ENCODE measurements at regions not wholly inside any gene's neighbourhood (a gene's known extent, or its start where the extent isn't known, plus 50 kb on each side); places are given as distances from the start of the nearest gene placed in this dataset.

DNA sequence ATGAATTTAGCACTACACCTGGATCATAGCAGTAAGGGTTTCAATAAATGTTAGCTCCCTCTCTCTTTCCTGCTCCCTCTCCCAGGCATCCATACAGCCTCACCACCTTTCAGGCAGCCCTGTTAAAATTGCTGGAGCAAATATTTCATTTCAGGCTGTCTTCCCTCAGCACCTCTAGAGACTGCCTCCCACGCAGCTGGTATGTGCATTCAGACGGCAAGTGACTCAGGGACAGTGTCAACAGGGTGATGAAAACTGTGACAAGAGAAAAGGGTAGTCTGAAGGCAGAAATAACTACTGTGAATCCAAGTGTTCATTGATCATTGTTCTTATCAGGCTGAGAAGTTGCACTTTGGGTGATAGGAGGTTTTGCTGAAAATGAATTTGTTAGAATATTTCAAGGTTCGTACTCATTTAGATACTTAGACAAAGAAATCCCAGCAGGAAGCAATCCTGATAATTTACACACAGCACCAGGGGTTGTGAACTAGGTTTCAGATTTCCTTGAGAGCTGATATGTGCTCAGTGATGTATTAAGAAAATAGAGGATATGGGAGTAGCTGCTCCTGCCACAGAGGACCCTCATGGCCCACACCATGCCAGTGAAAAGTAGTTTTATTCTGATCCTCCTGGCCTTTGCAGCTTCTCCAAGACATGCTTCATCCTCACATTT, 424.2 kb downstream of the FGF13 start:
- Histone ChIP-seq H3K4me1 (ENCODE audit: control insufficient read depth in 1 of 2, insufficient read depth in 2 of 2, low read length in 2 of 2) (no peaks in the 10 kb centered on the region), H3K9me2 (ENCODE audit: insufficient read depth) (no peaks in the 10 kb centered on the region), H3K4me2 (ENCODE audit: low read length) (no peak overlapping the region), H2AFZ (ENCODE audit: low read depth, low read length, poor library complexity, severe bottlenecking) (no peak overlapping the region), H3K27me3 (ENCODE audit: insufficient read depth, low read length) (no peaks in the 10 kb centered on the region), H4K20me1 (ENCODE audit: insufficient read depth) (no peaks in the 10 kb centered on the region), H3K36me3 (ENCODE audit: control insufficient read depth in 1 of 2, insufficient read depth in 2 of 2, low read length in 2 of 2) (no peaks in the 10 kb centered on the region), H3K27ac (ENCODE audit: low read depth, low read length) (no peak overlapping the region), H3K9me3 (ENCODE audit: control insufficient read depth in 1 of 2, insufficient read depth in 1 of 2, low read depth in 1 of 2, low read length in 2 of 2) (no peaks in the 10 kb centered on the region), H3K9ac (ENCODE audit: low read length) (no peak overlapping the region), H3K79me2 (ENCODE audit: insufficient read depth, low read length) (no peaks in the 10 kb centered on the region), H3K4me3 (replicated peaks in 1 of 2; ENCODE audit: low read depth in 1 of 2, low read length in 2 of 2) (no peak overlapping the region)
- CTCF ChIA-PET = no interaction called here
- no TSS peak for BruUV-seq (replicated peaks)
- RAD21 ChIA-PET (ENCODE audit: low non-redundant PET in 1 of 2, low total read pairs in 2 of 2, uncharacterized antibody in 2 of 2, unreplicated experiment in 2 of 2) = no interaction called here
- ATAC-seq (no peak), DNase-seq (ENCODE audit: low read depth, low spot score) (no peak)
- POLR2A ChIA-PET = no interaction called here
- intact Hi-C loops (cut with micrococcal nuclease) = no loop called here
- no peak for TF ChIP-seq CEBPB (IDR thresholded peaks at IDR 0.05; ENCODE audit: low read depth)
- no peak for TF ChIP-seq EGR1 (IDR thresholded peaks at IDR 0.05; ENCODE audit: low read depth)
- TF ChIP-seq SIN3A (IDR thresholded peaks at IDR 0.05; ENCODE audit: low read depth) = no peak
- TF ChIP-seq ELF1 (IDR thresholded peaks at IDR 0.05; ENCODE audit: borderline replicate concordance, low read depth) = no peak
- no peak for TF ChIP-seq SP1 (IDR thresholded peaks at IDR 0.05; ENCODE audit: low read depth)
- TF ChIP-seq, protein P1, sequence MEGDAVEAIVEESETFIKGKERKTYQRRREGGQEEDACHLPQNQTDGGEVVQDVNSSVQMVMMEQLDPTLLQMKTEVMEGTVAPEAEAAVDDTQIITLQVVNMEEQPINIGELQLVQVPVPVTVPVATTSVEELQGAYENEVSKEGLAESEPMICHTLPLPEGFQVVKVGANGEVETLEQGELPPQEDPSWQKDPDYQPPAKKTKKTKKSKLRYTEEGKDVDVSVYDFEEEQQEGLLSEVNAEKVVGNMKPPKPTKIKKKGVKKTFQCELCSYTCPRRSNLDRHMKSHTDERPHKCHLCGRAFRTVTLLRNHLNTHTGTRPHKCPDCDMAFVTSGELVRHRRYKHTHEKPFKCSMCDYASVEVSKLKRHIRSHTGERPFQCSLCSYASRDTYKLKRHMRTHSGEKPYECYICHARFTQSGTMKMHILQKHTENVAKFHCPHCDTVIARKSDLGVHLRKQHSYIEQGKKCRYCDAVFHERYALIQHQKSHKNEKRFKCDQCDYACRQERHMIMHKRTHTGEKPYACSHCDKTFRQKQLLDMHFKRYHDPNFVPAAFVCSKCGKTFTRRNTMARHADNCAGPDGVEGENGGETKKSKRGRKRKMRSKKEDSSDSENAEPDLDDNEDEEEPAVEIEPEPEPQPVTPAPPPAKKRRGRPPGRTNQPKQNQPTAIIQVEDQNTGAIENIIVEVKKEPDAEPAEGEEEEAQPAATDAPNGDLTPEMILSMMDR (IDR thresholded peaks at IDR 0.05 in 2 of 3, conservative IDR thresholded peaks at IDR 0.05 in 1 of 3; ENCODE audit: borderline replicate concordance in 1 of 3, insufficient read depth in 1 of 3, low read depth in 2 of 3, low read length in 2 of 3) = no peak
- TF ChIP-seq, protein P2, sequence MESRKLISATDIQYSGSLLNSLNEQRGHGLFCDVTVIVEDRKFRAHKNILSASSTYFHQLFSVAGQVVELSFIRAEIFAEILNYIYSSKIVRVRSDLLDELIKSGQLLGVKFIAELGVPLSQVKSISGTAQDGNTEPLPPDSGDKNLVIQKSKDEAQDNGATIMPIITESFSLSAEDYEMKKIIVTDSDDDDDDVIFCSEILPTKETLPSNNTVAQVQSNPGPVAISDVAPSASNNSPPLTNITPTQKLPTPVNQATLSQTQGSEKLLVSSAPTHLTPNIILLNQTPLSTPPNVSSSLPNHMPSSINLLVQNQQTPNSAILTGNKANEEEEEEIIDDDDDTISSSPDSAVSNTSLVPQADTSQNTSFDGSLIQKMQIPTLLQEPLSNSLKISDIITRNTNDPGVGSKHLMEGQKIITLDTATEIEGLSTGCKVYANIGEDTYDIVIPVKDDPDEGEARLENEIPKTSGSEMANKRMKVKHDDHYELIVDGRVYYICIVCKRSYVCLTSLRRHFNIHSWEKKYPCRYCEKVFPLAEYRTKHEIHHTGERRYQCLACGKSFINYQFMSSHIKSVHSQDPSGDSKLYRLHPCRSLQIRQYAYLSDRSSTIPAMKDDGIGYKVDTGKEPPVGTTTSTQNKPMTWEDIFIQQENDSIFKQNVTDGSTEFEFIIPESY (IDR thresholded peaks at IDR 0.05; ENCODE audit: extremely low read depth, insufficient replicate concordance, low read length) = no peak
- TF ChIP-seq YY1 (IDR thresholded peaks at IDR 0.05; ENCODE audit: extremely low read depth, insufficient replicate concordance, low read depth, low read length) = no peak
- no peak for TF ChIP-seq EZH2phosphoT487 (IDR thresholded peaks at IDR 0.05; ENCODE audit: borderline replicate concordance)
- TF ChIP-seq ZNF274 (IDR thresholded peaks at IDR 0.05; ENCODE audit: low read depth, low read length) = no peak
- no peak for TF ChIP-seq RAD21 (IDR thresholded peaks at IDR 0.05; ENCODE audit: low read depth)
- no peak for TF ChIP-seq EZH2 (IDR thresholded peaks at IDR 0.05)
- no peak for TF ChIP-seq SRF (IDR thresholded peaks at IDR 0.05; ENCODE audit: low read depth)
- TF ChIP-seq, protein P3, sequence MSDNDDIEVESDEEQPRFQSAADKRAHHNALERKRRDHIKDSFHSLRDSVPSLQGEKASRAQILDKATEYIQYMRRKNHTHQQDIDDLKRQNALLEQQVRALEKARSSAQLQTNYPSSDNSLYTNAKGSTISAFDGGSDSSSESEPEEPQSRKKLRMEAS (IDR thresholded peaks at IDR 0.05) = no peak
- TF ChIP-seq JUND (IDR thresholded peaks at IDR 0.05) = no peak
- TF ChIP-seq POLR2A (IDR thresholded peaks at IDR 0.05; ENCODE audit: borderline replicate concordance, extremely low read depth, insufficient read depth, insufficient read length) = no peak
